Cerebellar cortex (tissue), 1 donor: ENCODE measurements at regions not wholly inside any gene's neighbourhood (a gene's known extent, or its start where the extent isn't known, plus 50 kb on each side); places are given as distances from the start of the nearest gene placed in this dataset.

Source experiments
- DNase-seq: peaks from one replicate; pipeline ENCODE4 v3.0.0-alpha.2; 2015; ENCODE audit warnings: low spot score

DNA sequence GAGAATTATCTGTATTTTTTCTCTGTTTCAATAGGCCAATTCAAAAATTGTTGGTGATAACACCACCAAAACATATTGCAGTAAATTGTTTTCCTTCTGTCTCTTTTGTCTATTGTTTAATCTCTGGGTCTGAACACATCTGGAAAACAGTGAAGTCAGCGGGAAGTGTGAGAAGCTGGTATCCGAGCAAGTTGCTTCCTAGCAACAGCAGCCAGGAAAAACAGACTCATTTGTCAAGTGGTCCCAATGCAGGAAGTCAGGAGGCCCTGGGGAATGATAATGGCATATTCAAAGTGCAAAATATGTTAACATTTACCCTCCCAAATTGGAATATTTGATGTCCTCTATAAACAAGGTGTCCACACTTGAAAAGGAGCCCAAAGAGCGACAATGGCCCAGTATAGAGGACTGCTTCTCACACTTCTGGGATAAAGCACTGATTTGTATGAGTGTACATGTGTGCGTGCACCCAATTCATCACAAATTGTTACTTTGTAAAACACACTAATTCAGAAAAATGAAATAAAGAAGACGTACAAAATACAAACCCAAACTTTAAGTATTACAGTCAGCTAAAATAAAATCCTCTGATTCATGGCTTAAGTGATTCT lies 515.0 kb downstream of the TBC1D4 start:
- no peak for DNase-seq

DNA sequence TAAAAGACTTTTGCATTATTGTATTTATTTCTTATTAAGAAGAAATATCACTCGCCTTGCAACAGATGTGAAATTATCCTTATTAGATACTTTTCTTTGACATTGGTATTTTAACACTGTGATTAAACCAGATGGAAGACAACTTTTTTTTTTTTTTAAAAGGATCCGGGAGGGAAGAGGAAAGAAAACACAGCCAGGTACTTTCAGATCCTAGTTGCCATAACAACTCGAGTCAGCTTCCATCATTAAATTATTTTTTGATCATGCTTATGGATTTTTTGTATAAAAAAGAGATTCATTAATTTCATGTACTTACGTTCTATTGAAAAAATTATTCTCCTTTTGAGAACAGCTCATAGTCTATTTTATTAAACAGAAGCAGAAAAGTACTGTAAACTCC lies 515.7 kb downstream of the TBC1D4 start:
- no peak for DNase-seq

DNA sequence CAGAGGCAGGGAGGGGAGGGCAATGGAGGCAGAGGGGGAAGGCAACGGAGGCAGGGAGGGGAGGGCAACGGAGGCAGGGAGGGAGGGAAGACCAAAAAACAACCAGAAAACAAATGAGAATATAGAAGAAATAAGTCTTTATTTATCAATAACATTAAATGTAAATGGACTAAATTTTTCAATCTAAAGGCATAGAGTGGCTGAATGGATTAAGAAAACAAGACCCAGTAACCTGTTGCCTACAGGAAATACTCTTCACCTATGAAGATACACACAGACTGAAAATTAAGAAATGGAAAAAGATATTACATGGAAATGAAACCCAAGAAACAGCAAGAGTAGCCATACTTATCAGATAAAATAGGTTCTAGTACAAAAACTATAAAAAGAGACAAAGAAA lies 536.3 kb downstream of the TBC1D4 start:
- DNase-seq = no peak

DNA sequence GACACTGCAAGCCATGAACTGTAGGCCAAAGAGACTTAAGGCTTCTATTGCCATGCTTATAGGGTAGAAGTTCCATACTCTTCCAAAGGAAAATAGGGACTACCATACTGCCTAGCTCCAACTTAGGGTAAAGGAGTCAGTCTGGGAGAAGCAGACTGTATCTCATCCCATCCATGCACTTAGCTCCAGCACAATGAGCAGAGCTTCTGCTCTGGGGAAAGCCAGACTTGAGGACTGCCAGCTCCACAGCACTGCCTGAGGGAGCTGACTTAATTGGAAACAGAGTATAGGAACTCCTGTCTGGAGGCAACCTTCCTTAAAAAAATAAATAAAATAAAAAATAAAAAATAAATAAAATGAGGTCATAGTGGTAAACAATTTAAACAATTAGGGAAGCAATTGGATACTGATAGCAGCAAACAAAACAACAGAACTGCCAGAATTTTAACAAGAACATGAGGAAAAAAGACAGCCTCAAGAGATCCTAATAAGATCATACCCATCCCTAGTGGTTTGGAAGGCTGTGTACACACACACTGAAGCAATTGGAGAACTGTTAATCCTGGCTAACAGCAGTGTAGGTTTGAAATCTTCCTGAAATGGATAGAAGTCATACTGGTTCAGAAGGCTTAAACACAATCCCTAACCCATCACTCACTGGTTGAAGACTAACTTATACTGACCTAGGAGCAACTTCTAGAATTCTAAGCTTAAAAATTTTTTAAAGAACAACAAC lies 550.1 kb downstream of the TBC1D4 start:
- DNase-seq = no peak

DNA sequence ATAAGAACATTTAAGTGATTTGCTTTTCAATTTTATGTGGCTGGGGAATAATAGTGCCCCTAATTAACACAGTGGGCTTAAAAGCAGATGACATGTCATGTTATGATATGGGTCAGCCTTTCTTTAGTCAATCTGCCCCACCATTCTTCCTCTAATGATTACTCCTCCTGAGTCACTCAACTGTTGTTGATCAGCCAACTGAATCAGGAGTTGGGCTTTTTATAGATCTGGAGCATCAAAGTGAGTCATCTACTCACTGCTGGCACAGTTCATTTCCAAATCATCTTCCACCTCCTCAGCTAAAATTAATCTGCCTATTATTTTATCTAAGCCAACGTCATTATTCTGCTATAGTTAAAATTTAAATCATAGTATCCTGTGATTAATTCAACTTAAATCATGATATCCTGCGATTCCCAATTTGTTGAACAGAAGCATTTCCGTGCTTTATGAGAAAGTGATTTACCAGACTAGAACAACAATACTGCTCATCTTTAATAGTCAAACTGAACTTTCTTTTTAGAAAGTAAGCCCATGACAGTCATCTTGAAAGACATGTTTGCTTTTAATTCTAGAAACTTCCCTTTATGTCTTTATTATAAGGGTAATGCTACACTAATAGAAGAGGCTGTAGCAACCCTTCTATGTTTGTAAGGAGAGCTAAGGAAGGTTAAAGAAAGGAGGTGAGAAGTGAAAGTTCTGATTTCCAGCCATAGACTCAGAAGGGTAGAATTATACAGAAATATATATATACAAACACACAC lies 551.4 kb downstream of the TBC1D4 start:
- no peak for DNase-seq

DNA sequence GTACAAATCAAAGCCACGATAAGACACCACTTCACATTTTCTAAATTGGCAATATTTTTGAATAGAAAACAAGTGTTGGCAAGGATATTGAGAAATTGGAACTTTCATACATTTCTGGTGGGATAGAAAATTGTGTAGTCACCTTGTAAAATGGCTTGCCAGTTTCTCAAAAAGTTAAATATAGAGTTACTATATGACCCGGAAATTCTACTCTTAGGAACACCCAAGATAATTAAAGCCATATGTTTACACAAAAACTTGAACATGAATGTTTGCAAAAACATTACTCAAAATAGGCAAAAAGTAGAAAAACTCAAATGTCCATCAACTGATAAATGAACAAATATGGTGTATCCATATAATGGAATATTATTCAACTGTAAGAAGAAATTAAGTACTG lies 552.5 kb downstream of the TBC1D4 start:
- no peak for DNase-seq

DNA sequence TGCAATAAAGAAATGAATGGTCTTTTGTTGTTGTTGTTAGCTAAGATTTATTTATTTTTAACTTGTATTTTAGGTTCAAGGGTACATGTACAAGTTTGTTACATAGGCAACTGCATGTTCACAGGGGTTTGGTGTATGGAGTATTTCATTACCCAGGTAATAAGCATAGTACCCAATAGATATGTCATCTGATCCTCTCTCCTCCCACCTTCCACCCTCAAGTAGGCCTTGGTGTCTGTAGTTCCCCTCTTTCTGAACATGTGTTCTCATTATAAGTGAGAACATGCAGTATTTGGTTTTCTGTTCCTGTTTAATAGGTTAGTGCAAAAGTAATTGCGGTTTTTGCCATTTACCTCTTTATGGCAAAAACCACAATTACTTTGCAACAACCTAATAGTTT lies 554.1 kb downstream of the TBC1D4 start:
- DNase-seq = no peak

DNA sequence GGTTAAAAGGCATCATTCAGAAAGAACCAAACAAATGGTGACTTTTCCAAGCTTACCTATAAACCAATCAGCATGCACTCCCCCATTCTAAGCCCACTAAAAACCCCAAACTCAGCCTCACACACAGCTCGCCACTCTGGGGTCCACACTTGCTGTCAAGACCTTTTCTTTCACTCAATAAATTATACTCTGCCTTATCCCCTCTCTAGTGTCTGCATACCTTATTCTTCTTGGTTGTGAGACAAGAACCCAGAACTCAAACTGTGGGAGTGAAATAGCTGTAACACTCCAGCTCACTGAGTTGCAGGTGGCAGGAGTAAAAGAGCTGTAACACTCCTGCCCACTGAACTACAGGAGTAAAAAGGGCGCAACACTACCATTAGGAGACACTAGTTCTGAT lies 559.0 kb downstream of the TBC1D4 start:
- DNase-seq = no peak

DNA sequence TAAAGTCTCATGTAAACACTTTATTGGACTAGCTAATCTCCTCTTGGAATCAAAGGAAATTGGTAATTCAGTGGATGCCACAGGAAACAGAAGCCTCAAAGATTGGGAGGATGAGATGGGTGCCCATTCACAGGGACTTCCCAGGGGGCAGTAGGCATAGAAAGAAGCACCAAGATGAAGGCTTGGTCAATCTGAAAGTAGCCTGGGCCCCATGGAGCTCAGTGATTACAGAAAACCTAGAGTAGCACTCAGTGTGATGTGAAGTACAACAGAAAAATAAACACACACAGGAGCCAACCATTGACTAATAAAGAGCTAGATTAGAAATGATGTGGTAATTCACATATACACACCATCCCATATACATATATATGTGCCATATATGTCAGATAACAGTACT lies 560.6 kb downstream of the TBC1D4 start:
- DNase-seq = no peak

DNA sequence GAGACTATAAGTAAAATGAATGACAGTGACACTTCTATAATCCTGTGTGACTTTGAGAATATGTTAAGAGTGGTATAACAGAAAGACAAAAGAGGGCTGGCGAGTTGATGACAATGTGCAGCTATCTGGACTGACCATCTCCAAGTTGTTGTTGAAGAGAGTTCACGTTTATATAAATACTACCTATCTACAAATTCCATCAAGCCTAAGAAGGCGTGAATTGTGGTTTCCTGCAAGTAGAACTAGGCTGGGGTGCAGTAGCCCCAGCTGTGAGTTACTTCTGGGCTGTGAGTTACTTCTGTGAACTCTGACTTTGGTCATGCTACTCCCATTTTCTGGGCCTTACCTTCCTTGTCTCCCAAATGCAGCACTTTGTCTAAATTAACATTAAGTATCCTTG lies 561.0 kb downstream of the TBC1D4 start:
- no peak for DNase-seq

DNA sequence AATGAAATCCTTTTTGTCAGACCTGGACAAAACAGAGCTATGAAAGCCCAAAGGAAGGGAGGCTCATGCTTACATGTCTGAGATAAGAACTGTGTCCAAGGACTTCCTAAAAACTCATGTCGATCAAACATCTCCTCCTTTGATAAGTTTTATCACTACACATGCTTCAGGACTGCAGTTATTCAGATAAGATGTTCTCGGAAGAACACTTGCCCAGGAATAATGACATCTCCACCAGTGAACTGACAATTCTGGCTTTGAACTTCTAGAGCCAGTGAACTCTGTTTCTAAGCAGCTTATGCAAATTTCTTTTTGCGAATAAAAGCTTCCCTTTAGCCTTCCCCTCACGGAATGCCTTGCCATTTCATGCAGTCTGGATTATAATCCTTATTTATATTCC lies 561.6 kb downstream of the TBC1D4 start:
- no peak for DNase-seq

DNA sequence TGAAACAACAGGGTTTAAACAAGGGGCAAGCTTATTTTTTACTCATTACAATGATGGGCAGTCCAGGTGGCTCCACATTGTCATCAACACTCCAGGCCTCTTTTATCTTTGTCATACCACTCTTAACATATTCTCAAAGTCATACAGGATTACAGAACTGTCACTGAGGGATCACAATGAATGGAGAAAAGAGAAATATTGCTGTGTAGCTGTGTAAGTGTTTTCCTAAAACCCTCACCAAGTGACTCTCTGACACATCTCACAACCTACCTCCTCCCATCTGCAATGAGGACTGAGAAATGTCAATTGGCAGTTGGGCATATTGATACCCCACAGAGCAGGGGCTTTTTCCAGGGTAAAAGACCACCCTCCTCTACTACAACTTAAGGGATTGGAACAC lies 562.1 kb downstream of the TBC1D4 start:
- no peak for DNase-seq

DNA sequence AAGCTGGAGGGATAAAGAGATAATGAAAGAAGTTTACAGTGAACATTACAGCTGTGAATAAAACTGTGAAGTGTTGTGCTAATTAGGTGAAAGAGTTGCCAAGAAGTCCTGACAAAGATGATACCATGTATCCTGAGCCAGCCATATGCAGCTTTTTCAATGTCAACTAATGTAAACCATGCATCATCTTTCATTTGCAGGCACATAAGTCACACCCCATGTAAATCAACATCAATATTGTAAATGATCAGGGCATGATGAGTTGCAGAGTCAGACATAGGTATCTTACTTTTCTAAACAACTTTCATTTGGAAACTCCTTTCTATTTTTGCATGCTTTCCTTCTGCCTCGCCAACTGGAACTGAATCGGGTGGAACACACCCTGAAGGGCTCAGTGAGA lies 569.1 kb downstream of the TBC1D4 start:
- DNase-seq = no peak

DNA sequence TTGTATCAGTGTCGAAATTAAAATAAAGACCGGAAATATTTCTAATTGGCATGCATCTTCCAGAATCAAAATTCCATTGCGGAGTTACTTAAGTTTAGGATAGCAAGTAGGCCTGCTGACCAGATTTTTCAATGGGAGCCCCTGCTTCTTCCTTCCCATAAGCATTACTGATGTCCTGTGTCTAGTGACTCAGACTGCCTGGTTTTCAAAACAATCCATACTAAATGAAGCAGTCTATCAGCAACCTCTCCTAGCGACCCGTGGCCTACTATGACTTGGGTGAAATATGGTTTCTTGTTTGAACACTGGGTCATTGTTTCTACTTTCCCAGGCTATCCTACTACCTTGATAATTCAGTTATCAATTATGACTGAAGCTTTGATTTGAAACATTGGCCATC lies 571.6 kb downstream of the TBC1D4 start:
- no peak for DNase-seq

DNA sequence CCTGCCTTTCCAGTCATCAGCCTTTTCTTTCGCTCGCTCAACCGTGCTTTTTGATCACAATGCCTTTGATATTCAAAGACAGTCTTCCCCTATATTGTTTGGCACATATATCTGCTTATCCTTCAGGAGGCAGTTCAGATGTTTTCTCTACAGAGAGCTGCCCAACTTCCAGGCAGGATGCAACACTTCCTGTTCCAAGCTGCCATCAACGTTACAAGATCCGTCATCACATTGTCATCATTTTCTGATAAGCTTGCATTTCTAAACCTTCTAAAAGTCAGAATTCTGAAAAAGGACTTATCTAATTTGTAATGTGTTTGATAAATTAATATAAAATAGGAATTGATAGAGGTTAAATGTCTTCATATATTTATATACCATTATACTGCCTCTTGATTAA lies 574.2 kb downstream of the TBC1D4 start:
- DNase-seq = no peak

DNA sequence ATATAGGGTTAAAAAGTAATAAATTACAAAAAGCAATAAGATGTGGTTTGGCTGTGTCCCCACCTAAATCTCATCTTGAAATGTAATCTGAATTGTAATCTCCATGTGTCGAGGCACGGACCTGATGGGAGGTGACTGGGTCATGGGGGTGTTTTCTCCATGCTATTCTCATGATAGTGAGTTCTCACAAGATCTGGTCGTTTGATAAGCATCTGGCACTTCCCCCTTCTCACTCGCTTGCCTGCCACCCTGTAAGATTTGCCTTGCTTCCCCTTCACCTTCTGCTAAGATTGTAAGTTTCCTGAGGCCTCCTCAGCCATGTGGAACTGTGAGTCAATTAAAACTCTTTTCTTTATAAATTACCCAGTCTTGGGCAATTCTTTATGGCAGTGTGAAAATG lies 577.4 kb downstream of the TBC1D4 start:
- DNase-seq = no peak

DNA sequence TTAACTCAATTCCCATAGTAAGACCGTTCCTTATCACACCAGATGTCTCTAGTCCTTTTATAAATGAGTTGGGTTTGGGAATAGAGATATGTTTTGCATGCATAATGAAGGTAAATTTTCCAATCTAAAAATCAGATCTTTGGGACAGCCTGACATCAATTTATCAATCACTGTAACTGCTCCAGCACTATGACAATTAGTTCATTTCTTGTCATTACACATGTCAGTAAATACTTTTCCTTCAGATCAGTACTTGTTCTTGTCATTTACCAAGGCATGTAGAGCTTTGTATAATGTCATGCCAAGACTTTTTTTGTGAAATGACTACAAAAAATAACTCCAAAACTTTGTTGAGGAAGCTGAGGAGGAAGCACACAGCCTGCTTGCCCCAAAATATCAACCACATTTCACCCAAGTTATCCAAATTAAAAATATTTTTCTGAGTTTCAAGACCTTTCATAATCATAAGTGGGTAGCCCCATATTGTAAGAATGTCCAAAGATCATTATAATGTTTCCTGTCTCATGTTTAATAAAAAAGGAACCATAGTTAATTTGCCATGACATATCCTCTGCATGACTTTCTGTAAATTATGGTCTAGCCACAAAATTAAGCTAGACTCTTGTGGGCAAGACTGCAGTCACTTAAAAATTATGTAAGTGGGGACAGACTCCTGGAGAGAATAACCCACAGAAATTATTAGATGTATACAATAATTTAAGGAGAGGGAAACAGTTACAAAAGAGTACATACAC lies 586.8 kb downstream of the TBC1D4 start:
- DNase-seq = no peak

DNA sequence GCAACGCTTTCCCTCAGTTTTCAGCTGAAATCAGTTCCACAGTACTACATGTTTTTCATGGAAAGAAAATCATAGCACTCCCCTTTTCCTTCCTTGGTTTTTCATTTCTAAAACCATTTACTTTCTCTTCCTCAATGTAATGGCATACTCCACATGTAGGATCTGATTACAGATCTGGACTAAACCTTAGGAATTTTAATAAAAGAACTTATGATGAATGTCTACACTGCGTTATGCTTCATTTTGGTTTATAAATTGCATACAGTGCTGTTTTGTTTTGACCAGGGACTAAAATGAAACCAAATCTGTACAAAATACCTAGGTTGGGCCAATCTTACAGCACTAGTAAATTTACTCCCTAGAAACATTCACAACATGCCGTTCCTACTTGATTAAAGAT lies 589.9 kb downstream of the TBC1D4 start:
- no peak for DNase-seq

DNA sequence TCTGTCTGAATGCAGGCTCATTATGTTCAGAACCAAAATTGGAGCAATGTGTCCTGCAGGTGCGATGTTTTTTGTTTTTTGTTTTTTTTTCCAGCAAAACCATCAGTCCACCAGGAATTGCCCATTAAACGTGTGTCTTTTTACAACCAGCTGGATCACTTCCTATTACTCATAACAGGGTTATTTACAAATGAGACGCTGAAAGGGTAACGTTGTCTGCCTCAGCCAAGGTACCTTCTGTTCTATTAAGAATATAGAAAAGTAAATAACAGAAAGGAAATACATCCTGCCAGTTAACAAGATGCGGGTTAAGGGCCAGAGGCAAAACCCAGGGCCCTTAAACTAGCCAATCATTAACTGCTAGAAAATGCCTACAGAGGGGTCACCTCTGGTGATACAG lies 590.4 kb downstream of the TBC1D4 start:
- no peak for DNase-seq

DNA sequence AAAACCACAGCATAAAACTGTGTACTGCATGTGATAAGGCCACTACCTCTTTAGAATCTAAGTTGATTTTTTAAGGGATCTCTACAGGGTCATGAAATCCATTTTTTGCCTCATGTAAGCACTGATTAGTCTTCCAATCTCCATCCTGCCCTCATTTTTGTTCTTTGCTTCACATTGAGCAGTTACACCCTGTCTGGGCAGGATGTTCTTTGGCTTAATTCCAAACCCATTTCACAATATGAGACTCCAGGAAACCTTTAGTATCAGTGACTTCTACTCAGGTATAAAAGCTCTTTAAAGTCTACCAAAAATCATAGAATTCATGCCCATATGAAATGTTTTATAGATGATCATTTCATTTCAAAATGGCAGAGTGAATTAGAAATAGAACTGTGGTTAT lies 592.6 kb downstream of the TBC1D4 start:
- DNase-seq = peak; percentile 2

DNA sequence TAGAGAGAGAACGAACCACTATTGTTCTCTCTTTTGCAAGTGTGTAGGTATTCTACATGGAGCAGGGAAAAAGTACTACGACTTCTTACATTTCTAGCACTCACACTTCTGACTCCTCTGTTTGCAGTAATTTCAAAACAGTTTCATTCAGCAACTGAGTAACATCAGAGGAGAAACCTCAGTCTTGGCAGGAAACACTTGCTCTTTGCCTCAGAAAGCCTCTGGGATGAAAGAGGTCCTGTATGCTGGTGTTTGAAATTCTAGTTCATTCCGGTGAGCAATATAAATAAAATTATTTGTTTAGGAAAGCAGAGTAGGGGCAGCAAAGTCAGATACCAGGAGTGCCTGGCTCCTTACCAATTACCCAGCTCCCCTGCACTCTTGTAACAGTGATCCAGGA lies 595.5 kb downstream of the TBC1D4 start:
- DNase-seq = no peak

DNA sequence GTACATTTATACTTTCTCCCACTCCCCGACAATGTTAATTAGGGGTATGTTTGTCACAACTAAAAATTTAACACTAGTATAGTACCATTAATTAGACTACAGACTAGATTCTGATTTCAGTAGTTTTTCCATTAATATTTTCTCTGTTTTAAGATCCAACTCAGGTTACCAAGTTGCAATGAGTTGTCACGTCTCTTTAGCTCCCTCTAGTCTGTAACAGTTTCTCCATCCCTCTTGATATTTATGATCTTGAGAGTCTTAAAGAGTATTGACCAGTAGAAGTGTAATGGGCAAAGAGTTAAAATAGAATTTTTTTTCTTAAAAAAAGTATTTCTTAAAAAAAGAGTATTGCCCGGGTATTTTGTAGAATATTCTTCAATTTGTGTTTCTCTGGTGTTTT lies 598.1 kb downstream of the TBC1D4 start:
- DNase-seq = no peak
